ENCODE measurements at regions not wholly inside any gene's neighbourhood (a gene's known extent, or its start where the extent isn't known, plus 50 kb on each side); places are given as distances from the start of the nearest gene placed in this dataset.

GRCh38 chr4:11004818-11005217, 320.2 kb upstream of the CLNK start:
- Histone ChIP-seq H2AFZ (ENCODE audit: low read depth, low read length, poor library complexity, severe bottlenecking) (no peak overlapping the region), H3K27ac (ENCODE audit: low read depth, low read length) (no peak overlapping the region), H3K4me1 (ENCODE audit: control insufficient read depth in 1 of 2, insufficient read depth in 2 of 2, low read length in 2 of 2) (no peaks in the 10 kb centered on the region), H3K9me2 (ENCODE audit: insufficient read depth) (no peaks in the 10 kb centered on the region), H4K20me1 (ENCODE audit: insufficient read depth) (no peaks in the 10 kb centered on the region), H3K9me3 (ENCODE audit: control insufficient read depth in 1 of 2, insufficient read depth in 1 of 2, low read depth in 1 of 2, low read length in 2 of 2) (no peaks in the 10 kb centered on the region), H3K36me3 (ENCODE audit: control insufficient read depth in 1 of 2, insufficient read depth in 2 of 2, low read length in 2 of 2) (no peaks in the 10 kb centered on the region), H3K79me2 (ENCODE audit: insufficient read depth, low read length) (no peaks in the 10 kb centered on the region), H3K4me3 (replicated peaks in 1 of 2; ENCODE audit: low read depth in 1 of 2, low read length in 2 of 2) (no peak overlapping the region), H3K4me2 (ENCODE audit: low read length) (no peak overlapping the region), H3K27me3 (ENCODE audit: insufficient read depth, low read length) (no peaks in the 10 kb centered on the region), H3K9ac (ENCODE audit: low read length) (no peak overlapping the region)
- no peak for TF ChIP-seq YY1 (IDR thresholded peaks at IDR 0.05; ENCODE audit: extremely low read depth, insufficient replicate concordance, low read depth, low read length)
- no peak for TF ChIP-seq ZNF274 (IDR thresholded peaks at IDR 0.05; ENCODE audit: low read depth, low read length)
- TF ChIP-seq EZH2 (IDR thresholded peaks at IDR 0.05): no peak
- TF ChIP-seq, protein P1, sequence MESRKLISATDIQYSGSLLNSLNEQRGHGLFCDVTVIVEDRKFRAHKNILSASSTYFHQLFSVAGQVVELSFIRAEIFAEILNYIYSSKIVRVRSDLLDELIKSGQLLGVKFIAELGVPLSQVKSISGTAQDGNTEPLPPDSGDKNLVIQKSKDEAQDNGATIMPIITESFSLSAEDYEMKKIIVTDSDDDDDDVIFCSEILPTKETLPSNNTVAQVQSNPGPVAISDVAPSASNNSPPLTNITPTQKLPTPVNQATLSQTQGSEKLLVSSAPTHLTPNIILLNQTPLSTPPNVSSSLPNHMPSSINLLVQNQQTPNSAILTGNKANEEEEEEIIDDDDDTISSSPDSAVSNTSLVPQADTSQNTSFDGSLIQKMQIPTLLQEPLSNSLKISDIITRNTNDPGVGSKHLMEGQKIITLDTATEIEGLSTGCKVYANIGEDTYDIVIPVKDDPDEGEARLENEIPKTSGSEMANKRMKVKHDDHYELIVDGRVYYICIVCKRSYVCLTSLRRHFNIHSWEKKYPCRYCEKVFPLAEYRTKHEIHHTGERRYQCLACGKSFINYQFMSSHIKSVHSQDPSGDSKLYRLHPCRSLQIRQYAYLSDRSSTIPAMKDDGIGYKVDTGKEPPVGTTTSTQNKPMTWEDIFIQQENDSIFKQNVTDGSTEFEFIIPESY (IDR thresholded peaks at IDR 0.05; ENCODE audit: extremely low read depth, insufficient replicate concordance, low read length): no peak
- TF ChIP-seq CBX3 (IDR thresholded peaks at IDR 0.05; ENCODE audit: low read depth): no peak
- no peak for TF ChIP-seq REST (IDR thresholded peaks at IDR 0.05; ENCODE audit: low read depth)
- TF ChIP-seq POLR2AphosphoS5 (IDR thresholded peaks at IDR 0.05; ENCODE audit: low read depth, low read length): no peak
- DNase-seq (ENCODE audit: low read depth, low spot score): no peak
- POLR2A ChIA-PET: no interaction called here
- RAD21 ChIA-PET (ENCODE audit: low non-redundant PET in 1 of 2, low total read pairs in 2 of 2, uncharacterized antibody in 2 of 2, unreplicated experiment in 2 of 2): no interaction called here
- intact Hi-C loops (cut with micrococcal nuclease): no loop called here
- CTCF ChIA-PET: no interaction called here
- no peak for ATAC-seq
- BruUV-seq (replicated peaks): no TSS peak
